GM12872 (cell line): ENCODE measurements at regions not wholly inside any gene's neighbourhood (a gene's known extent, or its start where the extent isn't known, plus 50 kb on each side); places are given as distances from the start of the nearest gene placed in this dataset.

ENCODE experiments used
- TF ChIP-seq, protein P1 (sequence below): IDR thresholded peaks from 3 replicates; pipeline ENCODE4 v1.5.1; 2011; ENCODE audit warnings: low read depth, mild to moderate bottlenecking, low read length, moderate library complexity; ENCODE audit not compliant: insufficient read depth

- TF ChIP-seq, protein P1, sequence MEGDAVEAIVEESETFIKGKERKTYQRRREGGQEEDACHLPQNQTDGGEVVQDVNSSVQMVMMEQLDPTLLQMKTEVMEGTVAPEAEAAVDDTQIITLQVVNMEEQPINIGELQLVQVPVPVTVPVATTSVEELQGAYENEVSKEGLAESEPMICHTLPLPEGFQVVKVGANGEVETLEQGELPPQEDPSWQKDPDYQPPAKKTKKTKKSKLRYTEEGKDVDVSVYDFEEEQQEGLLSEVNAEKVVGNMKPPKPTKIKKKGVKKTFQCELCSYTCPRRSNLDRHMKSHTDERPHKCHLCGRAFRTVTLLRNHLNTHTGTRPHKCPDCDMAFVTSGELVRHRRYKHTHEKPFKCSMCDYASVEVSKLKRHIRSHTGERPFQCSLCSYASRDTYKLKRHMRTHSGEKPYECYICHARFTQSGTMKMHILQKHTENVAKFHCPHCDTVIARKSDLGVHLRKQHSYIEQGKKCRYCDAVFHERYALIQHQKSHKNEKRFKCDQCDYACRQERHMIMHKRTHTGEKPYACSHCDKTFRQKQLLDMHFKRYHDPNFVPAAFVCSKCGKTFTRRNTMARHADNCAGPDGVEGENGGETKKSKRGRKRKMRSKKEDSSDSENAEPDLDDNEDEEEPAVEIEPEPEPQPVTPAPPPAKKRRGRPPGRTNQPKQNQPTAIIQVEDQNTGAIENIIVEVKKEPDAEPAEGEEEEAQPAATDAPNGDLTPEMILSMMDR = no peak
These were observed 180.2 kb upstream of the FAM3C start for GRCh38 chr7:121576148-121576917.

DNA sequence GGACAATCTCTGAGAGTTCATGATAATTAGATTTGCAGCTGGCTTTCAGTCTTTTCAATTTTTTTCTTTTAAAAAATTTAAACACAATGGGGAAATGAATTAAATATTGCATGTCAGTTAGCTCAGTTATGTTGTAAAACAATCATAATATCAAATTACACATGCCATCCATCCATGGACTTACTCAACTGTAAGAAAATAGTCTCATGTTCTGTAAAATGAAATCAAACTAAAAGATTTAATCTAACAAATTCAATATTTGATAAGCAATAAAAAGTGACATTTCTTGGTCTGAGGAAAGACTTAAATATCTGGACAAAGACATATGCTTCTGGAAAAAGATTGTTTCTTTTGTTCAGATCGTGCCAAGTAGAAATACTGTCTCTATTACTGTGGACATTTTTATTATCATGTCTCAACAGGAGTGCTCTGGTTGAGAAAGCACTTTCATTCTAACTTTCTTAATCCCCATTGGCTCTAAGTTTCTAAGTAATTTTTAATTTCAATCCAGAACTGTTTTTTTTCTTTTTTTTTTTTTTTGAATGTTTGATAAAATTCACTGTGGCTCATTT, 179.2 kb upstream of the FAM3C start:
- TF ChIP-seq, protein P1 = no peak

DNA sequence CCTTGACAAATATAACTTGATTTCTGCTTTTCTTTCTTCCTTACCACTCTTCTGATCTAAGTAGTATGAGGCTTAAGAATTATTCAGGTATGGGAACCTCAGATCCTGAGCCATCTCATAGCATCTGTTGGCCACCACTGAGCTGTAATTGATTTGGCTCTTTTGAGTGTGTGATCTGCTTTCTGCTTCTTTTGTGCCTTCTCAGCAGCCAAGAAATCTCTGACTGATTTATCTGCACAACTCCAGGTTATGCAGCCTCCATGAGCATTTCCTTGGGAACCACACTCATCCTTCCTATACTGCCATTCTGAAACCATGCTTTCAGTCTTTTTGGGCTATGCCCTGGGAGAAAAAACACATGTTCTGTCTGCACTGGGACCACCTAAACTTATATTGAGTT, 178.0 kb upstream of the FAM3C start:
- TF ChIP-seq, protein P1 = no peak

DNA sequence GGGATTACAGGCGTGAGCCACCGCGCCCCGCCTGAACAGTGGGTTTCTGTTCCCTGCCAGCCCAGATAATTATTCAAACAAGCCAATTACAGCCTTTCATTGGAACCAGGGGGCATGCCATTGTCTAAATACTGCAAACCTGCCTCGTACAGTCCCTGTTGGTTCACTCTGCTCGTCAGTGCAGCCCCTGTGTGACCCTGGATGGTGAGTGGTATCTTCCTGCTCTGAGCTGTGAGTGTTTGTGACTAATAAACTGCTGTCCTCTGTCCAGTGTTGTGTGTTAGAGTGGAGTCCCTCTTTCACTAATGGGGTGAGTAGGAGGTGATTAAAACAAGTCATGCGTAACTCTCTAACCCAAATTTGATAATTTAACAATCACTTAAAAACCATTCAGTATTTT, 176.5 kb upstream of the FAM3C start:
- TF ChIP-seq, protein P1 = no peak

DNA sequence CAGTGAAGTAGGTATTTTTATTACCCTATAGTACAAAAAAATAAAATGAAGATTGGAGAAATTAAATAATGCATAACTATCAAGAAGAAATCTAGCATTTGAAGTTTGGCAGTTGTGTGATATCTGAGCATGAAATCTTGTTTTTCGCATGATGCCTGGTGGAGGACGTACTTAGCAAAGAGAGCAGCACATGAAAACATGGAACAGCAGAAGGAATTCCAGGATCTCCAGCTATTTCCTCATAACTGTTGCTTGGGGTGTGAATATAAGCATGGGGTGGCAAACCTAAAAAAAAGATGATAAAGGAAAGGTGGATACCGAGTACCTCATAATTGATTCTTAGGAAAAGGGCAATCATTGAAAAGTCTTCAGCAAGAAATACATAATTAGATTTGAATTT, 174.3 kb upstream of the FAM3C start:
- TF ChIP-seq, protein P1 = no peak

GRCh38 chr7:121563177-121563576, 167.1 kb upstream of the FAM3C start:
- TF ChIP-seq, protein P1 = peak; percentile 25; the same call in 1 of the 3 replicates

- TF ChIP-seq, protein P1 = no peak
These were observed 166.2 kb upstream of the FAM3C start for GRCh38 chr7:121562259-121562658.
